Upper lobe of right lung (tissue), 1 donor: ENCODE measurements at regions not wholly inside any gene's neighbourhood (a gene's known extent, or its start where the extent isn't known, plus 50 kb on each side); places are given as distances from the start of the nearest gene placed in this dataset.

Experiments
- ATAC-seq: fragments of 200-7000 bp; cut with Tn5 transposase; one replicate; pipeline ENCODE4 v1.9.1; 2020; ENCODE audit warnings: mild to moderate bottlenecking, moderate library complexity
- DNase-seq: peaks from one replicate; pipeline ENCODE4 v3.0.0-alpha.2; 2020
- H3K27ac ChIP-seq: fragments of 200-600 bp; one replicate; pipeline ENCODE4 v1.8.0; 2022
- H3K27me3 ChIP-seq: fragments of 200-600 bp; one replicate; pipeline ENCODE4 v1.8.0; 2022; ENCODE audit warnings: mild to moderate bottlenecking
- H3K36me3 ChIP-seq: fragments of 200-600 bp; one replicate; pipeline ENCODE4 v1.8.0; 2022
- H3K4me1 ChIP-seq: fragments of 200-600 bp; one replicate; pipeline ENCODE4 v1.8.0; 2022
- H3K4me3 ChIP-seq: fragments of 200-600 bp; one replicate; pipeline ENCODE4 v1.8.0; 2022; ENCODE audit warnings: mild to moderate bottlenecking
- H3K9me3 ChIP-seq: fragments of 200-600 bp; one replicate; pipeline ENCODE4 v1.8.0; 2022
- CTCF ChIP-seq: fragments of 200-600 bp; IDR thresholded peaks from one replicate; pipeline ENCODE4 v1.8.0; 2022; ENCODE audit warnings: antibody characterized with exemption
- intact Hi-C: fragments of 100-400 bp; cut with DNase I; formaldehyde crosslinking; loops from one replicate; pipeline ENCODE4 v1.11.0; 2022
- donor health status: DM: no; HTN: yes; CAD: no; lungs with severe emphysema.

GRCh38 chr6:42507195-42507594 is 55.5 kb upstream of the TRERF1 start:
- Histone ChIP-seq H3K9me3 (no peaks in the 10 kb centered on the region), H3K4me1 (no peaks in the 10 kb centered on the region), H3K36me3 (no peaks in the 10 kb centered on the region), H3K27ac (no peak overlapping the region), H3K27me3 (no peaks in the 10 kb centered on the region), H3K4me3 (no peak overlapping the region)
- no peak for DNase-seq
- intact Hi-C loops, result no loop called here
- ATAC-seq, result no peak
- TF ChIP-seq CTCF, result no peak

GRCh38 chr6:42506070-42506469 is 54.3 kb upstream of the TRERF1 start:
- no peak overlapping the region for H3K4me3 ChIP-seq
- no peaks in the 10 kb centered on the region for H3K36me3 ChIP-seq
- ATAC-seq (no peak), DNase-seq (no peak)
- intact Hi-C loops, result no loop called here
- H3K4me1 ChIP-seq, result no peaks in the 10 kb centered on the region
- TF ChIP-seq CTCF, result no peak
- H3K9me3 ChIP-seq, result no peaks in the 10 kb centered on the region
- H3K27ac ChIP-seq, result no peak overlapping the region
- no peaks in the 10 kb centered on the region for H3K27me3 ChIP-seq

- Histone ChIP-seq H3K4me3 (no peak overlapping the region), H3K27me3 (no peaks in the 10 kb centered on the region), H3K27ac (no peak overlapping the region), H3K4me1 (no peaks in the 10 kb centered on the region), H3K9me3 (no peaks in the 10 kb centered on the region), H3K36me3 (no peaks in the 10 kb centered on the region)
- no peak for TF ChIP-seq CTCF
- no peak for ATAC-seq
- intact Hi-C loops, result no loop called here
- DNase-seq, result no peak
Measured at GRCh38 chr6:42505385-42505718, 53.6 kb upstream of the TRERF1 start.

GRCh38 chr6:42503894-42504293 is 52.2 kb upstream of the TRERF1 start:
- no peaks in the 10 kb centered on the region for H3K36me3 ChIP-seq
- no peak for TF ChIP-seq CTCF
- no peaks in the 10 kb centered on the region for H3K4me1 ChIP-seq
- H3K4me3 ChIP-seq, result no peak overlapping the region
- H3K9me3 ChIP-seq, result no peaks in the 10 kb centered on the region
- no peaks in the 10 kb centered on the region for H3K27me3 ChIP-seq
- intact Hi-C loops, result no loop called here
- ATAC-seq, result no peak
- no peak for DNase-seq
- H3K27ac ChIP-seq, result no peak overlapping the region

- Histone ChIP-seq H3K36me3 (no peaks in the 10 kb centered on the region), H3K4me1 (no peaks in the 10 kb centered on the region), H3K27me3 (no peaks in the 10 kb centered on the region), H3K9me3 (no peaks in the 10 kb centered on the region), H3K27ac (no peak overlapping the region), H3K4me3 (no peak overlapping the region)
- ATAC-seq (no peak), DNase-seq (no peak)
- no peak for TF ChIP-seq CTCF
- intact Hi-C loops, result no loop called here
Measured at GRCh38 chr6:42502990-42503389, 51.3 kb upstream of the TRERF1 start.

GRCh38 chr6:42502127-42502526 is 50.4 kb upstream of the TRERF1 start:
- no peak for TF ChIP-seq CTCF
- Histone ChIP-seq H3K9me3 (peaks cover under 1% of the 10 kb centered on the region), H3K27ac (no peak overlapping the region), H3K27me3 (no peaks in the 10 kb centered on the region), H3K4me1 (no peaks in the 10 kb centered on the region), H3K4me3 (no peak overlapping the region), H3K36me3 (no peaks in the 10 kb centered on the region)
- intact Hi-C loops, result no loop called here
- DNase-seq (no peak), ATAC-seq (no peak)
